CD4-positive, alpha-beta T cell treated with Interleukin-17A for 1 hour (primary cell): ENCODE measurements at regions not wholly inside any gene's neighbourhood (a gene's known extent, or its start where the extent isn't known, plus 50 kb on each side); places are given as distances from the start of the nearest gene placed in this dataset.
A peak's percentile ranks its signal among the peaks of the same experiment; 100 is the strongest.

Experiments used
- DNase-seq: peaks from one replicate; pipeline ENCODE4 v3.0.0-alpha.2; 2020

- no peak for DNase-seq
Measured at GRCh38 chr10:31709028-31709427, 219.6 kb downstream of the ARHGAP12 start.

- DNase-seq, result no peak
Measured at GRCh38 chr10:31708474-31708873, 220.2 kb downstream of the ARHGAP12 start.

- DNase-seq, result no peak
Measured at GRCh38 chr10:31708046-31708445, 220.6 kb downstream of the ARHGAP12 start.

GRCh38 chr10:31707093-31708039 lies 221.3 kb downstream of the ARHGAP12 start:
- peak; percentile 16 for DNase-seq

GRCh38 chr10:31706464-31707092 lies 222.1 kb downstream of the ARHGAP12 start:
- DNase-seq, result no peak

- DNase-seq, result no peak
Measured at GRCh38 chr10:31705136-31705535, 223.5 kb downstream of the ARHGAP12 start.

GRCh38 chr10:31704195-31704594 lies 224.4 kb downstream of the ARHGAP12 start:
- no peak for DNase-seq

GRCh38 chr10:31702954-31703353 lies 225.7 kb downstream of the ARHGAP12 start:
- DNase-seq, result no peak

GRCh38 chr10:31702005-31702404 lies 226.6 kb downstream of the ARHGAP12 start:
- DNase-seq, result no peak

- DNase-seq, result no peak
Measured at GRCh38 chr10:31701546-31701945, 227.1 kb downstream of the ARHGAP12 start.

GRCh38 chr10:31700181-31700611 lies 228.4 kb downstream of the ARHGAP12 start:
- no peak for DNase-seq

GRCh38 chr10:31698181-31698830 lies 230.3 kb downstream of the ARHGAP12 start:
- DNase-seq, result no peak

- DNase-seq, result no peak
Measured at GRCh38 chr10:31697271-31698180, 231.1 kb downstream of the ARHGAP12 start.

- DNase-seq, result no peak
Measured at GRCh38 chr10:31694929-31695837, 233.4 kb downstream of the ARHGAP12 start.

- DNase-seq, result no peak
Measured at GRCh38 chr10:31694126-31694685, 234.4 kb downstream of the ARHGAP12 start.

GRCh38 chr10:31693491-31693890 lies 235.1 kb downstream of the ARHGAP12 start:
- no peak for DNase-seq

- no peak for DNase-seq
Measured at GRCh38 chr10:31689233-31689632, 239.4 kb downstream of the ARHGAP12 start.

GRCh38 chr10:31687663-31688482 lies 240.8 kb downstream of the ARHGAP12 start:
- no peak for DNase-seq

- DNase-seq, result no peak
Measured at GRCh38 chr10:31686599-31686998, 242.0 kb downstream of the ARHGAP12 start.

GRCh38 chr10:31683682-31684081 lies 244.9 kb downstream of the ARHGAP12 start:
- DNase-seq, result no peak
